Fibroblast of pulmonary artery (primary cell): ENCODE measurements at regions not wholly inside any gene's neighbourhood (a gene's known extent, or its start where the extent isn't known, plus 50 kb on each side); places are given as distances from the start of the nearest gene placed in this dataset.
A peak's percentile ranks its signal among the peaks of the same experiment; 100 is the strongest.

Experiments
- DNase-seq: peaks from one replicate; pipeline ENCODE4 v3.0.0-alpha.2; 2010; ENCODE audit warnings: low read depth
- H3K4me3 ChIP-seq: replicated peaks from 2 replicates; pipeline ENCODE4 v1.5.1; 2011; ENCODE audit warnings: low read depth, mild to moderate bottlenecking, control low read depth, low read length, moderate library complexity
- CTCF ChIP-seq: IDR thresholded peaks from 2 replicates; pipeline ENCODE4 v1.5.1; 2011; ENCODE audit warnings: mild to moderate bottlenecking, control low read depth, low read length, inconsistent platforms; ENCODE audit errors: missing control alignments

- H3K4me3 ChIP-seq = no peak overlapping the region
- peak; percentile 76 for DNase-seq
- TF ChIP-seq CTCF = no peak
These were observed 228.8 kb downstream of the CDH11 start for GRCh38 chr16:64892835-64893785.

GRCh38 chr16:64889446-64889845 lies 232.4 kb downstream of the CDH11 start:
- no peak for DNase-seq
- no peak overlapping the region for H3K4me3 ChIP-seq
- no peak for TF ChIP-seq CTCF

- no peak overlapping the region for H3K4me3 ChIP-seq
- no peak for DNase-seq
- no peak for TF ChIP-seq CTCF
These were observed 234.2 kb downstream of the CDH11 start for GRCh38 chr16:64887651-64888050.

GRCh38 chr16:64882078-64882784 lies 239.6 kb downstream of the CDH11 start:
- no peak overlapping the region for H3K4me3 ChIP-seq
- no peak for TF ChIP-seq CTCF
- DNase-seq = no peak

- no peak overlapping the region for H3K4me3 ChIP-seq
- peak; percentile 24 for DNase-seq
- no peak for TF ChIP-seq CTCF
These were observed 240.9 kb downstream of the CDH11 start for GRCh38 chr16:64880994-64881393.

- DNase-seq = no peak
- no peak overlapping the region for H3K4me3 ChIP-seq
- TF ChIP-seq CTCF = no peak
These were observed 241.9 kb downstream of the CDH11 start for GRCh38 chr16:64880006-64880405.
